GM19035 (cell line): ENCODE measurements at regions not wholly inside any gene's neighbourhood (a gene's known extent, or its start where the extent isn't known, plus 50 kb on each side); places are given as distances from the start of the nearest gene placed in this dataset.

Experiments used
- ATAC-seq: cut with Tn5 transposase; IDR thresholded peaks from one replicate; pipeline ENCODE4 v1.9.1; 2021; ENCODE audit not compliant: unreplicated experiment

DNA sequence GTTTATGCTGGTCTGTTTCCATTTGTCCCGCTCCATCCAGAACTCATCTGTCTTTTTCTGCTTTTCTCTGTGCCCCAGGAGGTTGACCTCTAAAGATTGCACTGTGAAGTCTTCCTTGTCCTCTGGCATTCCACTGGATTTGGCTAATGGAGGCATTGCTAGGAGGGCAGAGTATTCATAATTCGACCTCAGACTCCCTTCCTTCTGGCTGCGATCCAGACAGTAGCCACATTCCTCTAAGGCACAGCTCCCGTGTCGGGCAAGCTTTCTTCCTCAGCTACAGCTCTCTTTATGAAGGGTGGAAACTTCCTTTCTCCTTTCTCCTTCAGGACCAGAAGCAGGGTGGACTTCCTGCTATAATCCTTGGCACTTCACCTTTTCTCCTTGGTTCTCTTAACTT, 175.9 kb downstream of the BAMBI start:
- no peak for ATAC-seq

- ATAC-seq: no peak
Measured at GRCh38 chr10:28857164-28857563, 179.8 kb downstream of the BAMBI start.

- no peak for ATAC-seq
Measured at GRCh38 chr10:28858646-28859045, 181.3 kb downstream of the BAMBI start.

DNA sequence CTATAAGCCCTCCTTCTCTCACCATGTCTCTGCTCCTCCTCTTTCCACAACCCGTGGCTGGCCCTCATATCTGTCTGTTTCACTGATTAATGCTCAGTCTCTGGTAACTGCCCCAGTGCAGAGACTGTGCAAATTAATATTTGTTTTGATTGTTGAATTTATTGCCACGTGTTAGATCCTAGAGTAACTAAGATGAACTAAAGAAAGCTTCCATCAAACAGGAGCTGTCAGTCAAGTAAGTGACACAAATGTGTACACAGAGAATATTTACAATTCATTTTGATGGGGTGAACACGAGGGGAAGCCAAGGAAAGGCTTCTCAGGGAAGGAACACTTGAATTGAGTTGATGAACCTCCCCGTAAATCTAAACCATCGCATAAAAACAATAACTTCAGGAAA, 182.5 kb downstream of the BAMBI start:
- no peak for ATAC-seq

GRCh38 chr10:28862219-28862618, 184.9 kb downstream of the BAMBI start:
- ATAC-seq: no peak

- no peak for ATAC-seq
Measured at GRCh38 chr10:28869606-28870201, 192.4 kb downstream of the BAMBI start.

DNA sequence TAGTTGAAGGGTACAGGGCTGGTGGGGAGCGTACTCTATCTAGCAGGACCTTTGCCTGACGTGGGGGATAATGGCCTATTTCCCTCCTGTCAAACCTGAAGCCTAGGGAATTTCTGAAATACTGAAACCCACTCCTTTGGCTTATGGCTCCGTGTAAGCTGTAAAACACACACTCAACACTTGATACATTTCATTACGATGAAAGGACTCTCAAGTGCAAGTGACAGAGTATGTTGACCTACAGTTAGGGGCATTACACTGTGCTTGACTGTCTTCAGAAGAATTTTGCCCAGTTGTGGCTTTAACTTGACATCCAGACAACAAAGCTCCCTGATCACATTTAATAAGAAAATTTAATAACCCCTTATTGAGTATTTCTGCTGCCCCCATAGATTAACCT, 194.3 kb downstream of the BAMBI start:
- ATAC-seq: no peak

DNA sequence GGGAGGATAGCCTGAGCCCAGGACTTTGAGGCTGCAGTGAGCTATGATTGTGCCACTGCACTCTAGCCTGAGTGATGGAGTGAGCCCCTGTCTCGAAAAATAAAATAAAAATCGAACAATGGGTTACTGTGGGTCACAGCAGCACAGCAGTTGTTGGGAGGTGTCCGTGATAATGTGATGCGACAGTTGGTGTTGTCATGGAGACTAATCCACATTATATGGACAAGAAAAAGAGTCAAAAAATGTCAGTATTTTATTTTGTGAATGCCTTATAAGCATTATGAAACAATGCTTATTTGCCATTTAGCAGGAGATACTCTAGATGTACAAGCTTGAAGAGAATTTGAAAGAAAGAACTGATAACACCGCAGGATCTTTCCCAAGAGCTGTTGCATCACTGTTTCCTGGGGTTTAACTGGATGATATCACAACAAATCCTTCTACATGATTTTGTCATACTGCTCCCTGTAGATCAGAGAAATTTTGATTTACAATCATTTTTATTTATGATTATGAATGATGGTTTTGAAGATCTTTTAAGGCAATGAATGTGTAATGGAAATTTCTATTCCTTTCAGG, 195.4 kb downstream of the BAMBI start:
- ATAC-seq: no peak

DNA sequence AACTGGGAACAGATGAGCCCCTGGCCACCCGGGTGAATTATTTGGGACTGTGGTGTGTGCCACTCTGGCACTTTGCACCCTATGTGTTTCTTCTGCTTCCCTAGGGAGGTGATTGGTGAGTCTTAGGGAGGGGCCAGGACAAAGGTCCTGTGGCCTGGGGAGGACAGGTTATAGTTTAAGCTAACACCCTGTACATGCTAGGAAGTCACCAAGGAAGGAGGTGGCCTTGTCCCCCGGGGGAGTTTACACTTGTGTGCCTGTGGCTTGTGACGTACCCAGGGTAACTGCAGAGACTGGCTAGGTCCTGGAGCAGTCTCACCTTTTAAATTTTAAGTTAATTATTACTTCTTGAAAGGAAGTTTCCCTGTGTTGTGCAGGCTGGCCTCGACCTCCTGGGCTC, 196.2 kb downstream of the BAMBI start:
- no peak for ATAC-seq

DNA sequence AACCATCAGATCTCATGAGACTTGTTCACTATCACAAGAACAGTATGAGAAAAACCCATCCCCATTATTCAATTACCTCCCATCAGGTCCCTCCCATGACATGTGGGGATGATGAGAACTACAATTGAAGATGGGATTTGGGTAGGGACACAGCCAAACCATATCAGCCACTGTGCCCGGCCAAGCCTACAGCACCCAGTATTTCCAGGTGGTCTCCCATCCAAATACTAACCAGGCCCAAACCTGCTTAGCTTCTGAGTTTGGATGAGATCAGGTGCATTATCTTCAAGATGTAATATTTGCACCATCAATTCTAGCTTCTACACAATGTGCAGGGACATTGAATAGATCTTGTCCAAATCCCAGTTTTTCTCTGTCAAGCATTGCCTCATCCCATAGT, 196.9 kb downstream of the BAMBI start:
- no peak for ATAC-seq

- no peak for ATAC-seq
Measured at GRCh38 chr10:28875549-28876081, 198.3 kb downstream of the BAMBI start.

DNA sequence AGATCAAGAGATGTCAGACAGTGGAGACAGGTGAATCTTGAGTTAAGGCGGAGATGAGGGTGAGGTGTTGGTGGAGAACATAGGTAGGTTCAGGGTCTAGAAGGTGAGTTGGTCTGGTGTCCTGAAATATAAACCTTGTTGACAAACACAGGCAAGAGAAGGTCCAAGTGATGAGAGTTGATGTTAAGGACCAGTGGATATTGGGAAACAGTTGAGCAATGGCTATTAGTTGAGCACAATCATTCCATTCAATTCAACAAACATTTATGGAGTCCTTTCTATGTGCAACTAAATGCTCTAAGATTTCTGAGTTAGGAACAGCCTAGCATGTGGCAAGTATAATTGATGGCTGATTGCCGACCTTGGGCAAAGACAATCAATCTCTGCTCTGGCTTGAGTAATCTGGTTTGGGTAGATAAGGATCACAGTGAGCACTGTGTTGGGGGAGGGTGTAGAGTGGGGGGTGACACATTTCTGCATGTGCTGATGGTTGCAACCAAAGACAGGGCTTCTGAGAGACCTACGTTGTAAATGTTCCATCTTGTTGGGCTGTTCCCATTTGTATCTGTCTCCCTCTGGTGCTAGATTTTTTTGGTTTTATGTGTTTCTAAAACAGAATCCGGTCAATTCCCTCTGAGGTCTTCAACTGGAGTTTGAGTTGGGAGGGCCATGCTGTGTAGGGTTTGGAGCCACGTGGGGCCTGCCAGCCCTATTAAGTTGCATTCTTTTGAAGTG, 201.1 kb downstream of the BAMBI start:
- ATAC-seq: no peak

GRCh38 chr10:28879246-28879645, 201.9 kb downstream of the BAMBI start:
- ATAC-seq: no peak

GRCh38 chr10:28879875-28880682, 202.8 kb downstream of the BAMBI start:
- ATAC-seq: no peak

GRCh38 chr10:28880683-28880950, 203.3 kb downstream of the BAMBI start:
- ATAC-seq: no peak

DNA sequence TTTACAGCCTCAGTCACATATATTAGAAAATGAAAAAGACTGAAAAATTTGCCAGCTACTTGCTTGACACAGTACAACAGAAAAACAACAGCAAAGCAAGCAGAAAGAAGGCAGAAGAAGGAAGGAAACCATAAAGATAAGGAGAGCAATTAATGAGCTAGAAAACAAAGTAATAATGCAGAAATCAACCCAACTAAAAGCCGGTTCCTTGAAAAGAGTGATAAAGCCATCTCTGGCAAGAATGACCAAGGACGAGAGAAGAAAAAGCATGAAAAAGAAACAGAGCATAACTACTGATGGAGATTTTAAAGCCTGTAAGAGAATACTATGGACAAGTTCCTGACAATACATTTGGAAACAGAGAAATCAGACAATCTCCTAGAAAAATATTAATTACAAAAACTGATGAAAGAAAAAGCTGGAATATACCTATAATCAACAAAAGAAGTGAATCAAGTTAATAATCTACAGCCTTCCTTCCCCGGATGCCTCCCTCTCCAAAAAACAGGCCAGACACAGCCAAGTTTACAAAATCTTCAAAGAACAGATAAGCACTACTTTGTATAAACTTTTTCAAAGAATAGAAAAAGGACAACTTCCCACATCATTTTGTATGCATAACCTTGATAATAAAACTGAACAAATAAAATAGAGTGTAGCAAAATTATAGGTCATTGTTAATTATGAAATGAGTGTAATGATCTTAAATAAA, 204.0 kb downstream of the BAMBI start:
- no peak for ATAC-seq

DNA sequence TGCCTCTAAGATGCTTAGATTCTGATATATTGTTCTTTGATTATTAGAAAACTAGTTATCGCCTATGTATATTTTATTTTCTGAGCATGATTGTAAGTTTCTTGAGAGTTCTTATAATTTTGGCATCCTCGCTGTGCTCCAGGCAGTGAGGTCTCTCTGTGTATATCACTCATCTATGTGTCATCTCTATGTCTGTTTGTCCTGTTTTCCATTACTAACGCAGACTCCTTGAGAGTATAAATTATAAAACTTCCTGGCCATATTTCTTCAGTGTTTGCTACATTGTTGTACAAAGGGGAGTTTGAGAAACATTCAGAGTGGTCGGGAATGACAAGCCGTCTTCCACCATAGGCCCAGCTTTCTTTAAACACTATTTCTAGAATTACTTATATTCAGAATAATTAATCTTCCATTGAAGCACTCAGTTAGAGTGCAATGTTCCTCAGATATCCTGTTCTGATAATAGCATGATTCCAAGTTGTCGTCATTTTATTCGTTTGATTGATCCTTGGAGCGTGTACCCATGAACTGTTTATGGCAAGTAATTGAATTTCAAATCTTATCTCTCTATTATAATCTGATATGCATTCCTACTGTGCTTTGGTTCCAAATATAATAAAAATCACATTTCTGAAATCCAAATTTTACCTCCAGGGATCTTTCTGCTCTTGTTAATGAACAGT, 206.6 kb downstream of the BAMBI start:
- no peak for ATAC-seq

- ATAC-seq: no peak
Measured at GRCh38 chr10:28890121-28890950, 213.0 kb downstream of the BAMBI start.

DNA sequence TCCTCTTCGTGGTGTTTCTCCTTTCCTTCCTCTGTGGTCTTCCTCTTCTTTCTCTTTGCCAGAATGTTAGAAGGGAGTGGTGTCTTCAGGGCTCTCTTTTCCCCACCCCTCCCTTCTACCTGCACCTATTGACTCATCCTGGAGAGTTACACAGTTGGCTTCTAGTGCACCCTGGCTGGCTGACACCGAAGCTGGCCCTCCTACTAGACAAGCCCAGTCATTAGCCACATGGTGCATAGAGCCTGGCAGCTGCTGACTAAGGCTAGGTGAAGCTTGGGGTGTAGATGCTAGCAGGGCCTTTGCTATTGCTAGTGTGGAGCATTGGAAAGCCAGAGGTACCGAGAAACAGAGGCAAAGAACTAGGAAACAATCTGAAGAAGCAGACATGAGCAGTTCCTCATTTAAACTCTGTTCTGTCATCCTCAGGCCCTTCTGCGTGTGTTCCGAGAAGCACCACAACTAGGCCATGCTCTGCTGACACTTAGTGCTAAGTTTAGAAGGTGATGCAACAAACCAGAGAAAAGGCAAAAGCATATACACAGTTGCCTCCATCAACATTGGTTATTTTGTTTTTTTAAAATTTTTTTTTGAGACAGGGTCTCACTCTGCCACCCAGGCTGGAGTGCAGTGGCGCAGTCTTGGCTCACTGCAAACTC, 213.9 kb downstream of the BAMBI start:
- no peak for ATAC-seq
